HCT116 (cell line): ENCODE measurements at regions not wholly inside any gene's neighbourhood (a gene's known extent, or its start where the extent isn't known, plus 50 kb on each side); places are given as distances from the start of the nearest gene placed in this dataset.

Source experiments
- ATAC-seq: fragments of 200-7000 bp; cut with Tn5 transposase; 2 replicates; pipeline ENCODE4 v1.9.1; 2020; ENCODE audit warnings: mild to moderate bottlenecking, moderate library complexity
- BruUV-seq: library from RNA; stranded (reverse); fragments of 400-500 nt; replicated peaks from 2 replicates; lab custom pipeline; 2021; lab: Mats Ljungman, UMichigan
- CTCF ChIA-PET: fragments of 300-600 bp; sonication (Branson Sonifier 250); formaldehyde crosslinking; loops from one replicate; lab custom pipeline; 2021; ENCODE audit warnings: antibody characterized with exemption; lab: Charles Lee
- POLR2A ChIA-PET: fragments of 300-600, 350-600 bp; sonication (Branson Sonifier 250); formaldehyde crosslinking; loops from one replicate; lab custom pipeline; 2021; ENCODE audit warnings: antibody characterized with exemption; lab: Charles Lee
- RAD21 ChIA-PET, 2 experiments: fragments of 300-600 bp; sonication (Branson Sonifier 250); formaldehyde crosslinking; loops; one replicate each; lab custom pipeline; 2023; ENCODE audit warnings: low total read pairs in 2 of 2; ENCODE audit not compliant: uncharacterized antibody in 2 of 2, unreplicated experiment in 2 of 2, low non-redundant PET in 1 of 2; lab: Charles Lee
- DNase-seq: peaks from one replicate; pipeline ENCODE4 v3.0.0-alpha.2; 2010; ENCODE audit warnings: low read depth, low spot score
- H2AFZ ChIP-seq: fragments of 200-600 bp; shearing (Covaris generic), sonication (generic); 2 replicates; pipeline ENCODE4 v1.6.1; 2017; ENCODE audit warnings: low read depth, mixed run types, mixed read lengths, antibody characterized with exemption, low read length; ENCODE audit not compliant: poor library complexity, severe bottlenecking
- H3K27ac ChIP-seq: 2 replicates; pipeline ENCODE4 v1.5.1; 2012; ENCODE audit warnings: low read depth, low read length
- H3K27me3 ChIP-seq: fragments of 200-600 bp; sonication (generic); 2 replicates; pipeline ENCODE4 v1.6.1; 2016; ENCODE audit warnings: mixed run types, low read length, mixed read lengths; ENCODE audit not compliant: insufficient read depth
- H3K36me3 ChIP-seq, 2 experiments: fragments of 200-500 bp in 1 of 2; fragments of 200-600 bp in 1 of 2; sonication (Bioruptor generic) in 1 of 2; sonication (generic) in 1 of 2; 2 replicates each; pipeline versions ENCODE4 v1.5.1 to v1.6.1; 2014 to 2016; ENCODE audit warnings: low read length in 2 of 2, inconsistent platforms in 1 of 2, mixed read lengths in 1 of 2, mixed run types in 1 of 2; ENCODE audit not compliant: insufficient read depth in 2 of 2, control insufficient read depth in 1 of 2
- H3K4me1 ChIP-seq, 2 experiments: fragments of 200-600 bp in 1 of 2; sonication (generic) in 1 of 2; 2 replicates each; pipeline versions ENCODE4 v1.5.1 to v1.6.1; 2012 to 2017; ENCODE audit warnings: low read length in 2 of 2, inconsistent platforms in 1 of 2, mild to moderate bottlenecking in 1 of 2, mixed read lengths in 1 of 2, mixed run types in 1 of 2, moderate library complexity in 1 of 2; ENCODE audit not compliant: insufficient read depth in 2 of 2, control insufficient read depth in 1 of 2
- H3K4me2 ChIP-seq: fragments of 200-600 bp; sonication (generic); 2 replicates; pipeline ENCODE4 v1.6.1; 2017; ENCODE audit warnings: mixed run types, low read length, mixed read lengths
- H3K4me3 ChIP-seq, 2 experiments: fragments of 200-600 bp in 1 of 2; sonication (generic) in 1 of 2; replicated peaks in 1 of 2; 2 replicates each; pipeline ENCODE4 v1.5.1; 2011 to 2016; ENCODE audit warnings: low read length in 2 of 2, control low read depth in 1 of 2, low read depth in 1 of 2, mild to moderate bottlenecking in 1 of 2, mixed read lengths in 1 of 2, mixed run types in 1 of 2
- H3K79me2 ChIP-seq: fragments of 200-600 bp; sonication (generic); 2 replicates; pipeline ENCODE4 v1.6.1; 2017; ENCODE audit warnings: mild to moderate bottlenecking, mixed run types, low read length, moderate library complexity, mixed read lengths; ENCODE audit not compliant: insufficient read depth
- H3K9ac ChIP-seq: fragments of 200-600 bp; sonication (generic); 2 replicates; pipeline ENCODE4 v1.6.1; 2016; ENCODE audit warnings: low read length, mixed read lengths
- H3K9me2 ChIP-seq: fragments of 200-600 bp; sonication (generic), shearing (Covaris generic); 2 replicates; pipeline ENCODE4 v1.6.1; 2017; ENCODE audit warnings: mixed run types, mild to moderate bottlenecking, moderate library complexity; ENCODE audit not compliant: insufficient read depth
- H3K9me3 ChIP-seq, 2 experiments: fragments of 200-500 bp in 1 of 2; fragments of 200-600 bp in 1 of 2; sonication (Bioruptor generic) in 1 of 2; sonication (generic) in 1 of 2; 2 replicates each; pipeline ENCODE4 v1.6.1; 2014 to 2017; ENCODE audit warnings: low read length in 2 of 2, mixed read lengths in 2 of 2, inconsistent platforms in 1 of 2, low read depth in 1 of 2, mild to moderate bottlenecking in 1 of 2, mixed run types in 1 of 2, moderate library complexity in 1 of 2; ENCODE audit not compliant: control insufficient read depth in 1 of 2, insufficient read depth in 1 of 2
- H4K20me1 ChIP-seq: fragments of 200-600 bp; sonication (generic), shearing (Covaris generic); 2 replicates; pipeline ENCODE4 v1.6.1; 2017; ENCODE audit warnings: mixed run types, mild to moderate bottlenecking, moderate library complexity; ENCODE audit not compliant: insufficient read depth
- ATF3 ChIP-seq: IDR thresholded peaks from 2 replicates; pipeline ENCODE4 v1.6.1; 2012
- CBX3 ChIP-seq: IDR thresholded peaks from 2 replicates; pipeline ENCODE4 v1.6.1; 2012; ENCODE audit warnings: low read depth
- CEBPB ChIP-seq: IDR thresholded peaks from 2 replicates; pipeline ENCODE4 v1.6.1; 2012; ENCODE audit warnings: low read depth
- CTCF ChIP-seq, 3 experiments: fragments of 200-600 bp in 1 of 3; sonication (generic) in 1 of 3; IDR thresholded peaks in 2 of 3; conservative IDR thresholded peaks in 1 of 3; 2 replicates each; pipeline ENCODE4 v1.5.1; 2012 to 2017; ENCODE audit warnings: low read depth in 2 of 3, low read length in 2 of 3, antibody characterized with exemption in 1 of 3, borderline replicate concordance in 1 of 3, control low read depth in 1 of 3, mild to moderate bottlenecking in 1 of 3, mixed read lengths in 1 of 3, mixed run types in 1 of 3, moderate library complexity in 1 of 3; ENCODE audit not compliant: insufficient read depth in 1 of 3
- EGR1 ChIP-seq: IDR thresholded peaks from 2 replicates; pipeline ENCODE4 v1.6.1; 2012; ENCODE audit warnings: low read depth
- EZH2 ChIP-seq: fragments of 200-600 bp; sonication (generic); IDR thresholded peaks from 2 replicates; pipeline ENCODE4 v1.6.1; 2017; ENCODE audit warnings: antibody characterized with exemption, mixed run types
- FOSL1 ChIP-seq: IDR thresholded peaks from 2 replicates; pipeline ENCODE4 v1.6.1; 2012; ENCODE audit warnings: low read depth
- JUND ChIP-seq: IDR thresholded peaks from 2 replicates; pipeline ENCODE4 v1.6.1; 2012
- POLR2A ChIP-seq: IDR thresholded peaks from 2 replicates; pipeline ENCODE4 v1.7.0; 2011; ENCODE audit warnings: borderline replicate concordance; ENCODE audit not compliant: insufficient read depth, insufficient read length; ENCODE audit errors: extremely low read depth
- POLR2AphosphoS5 ChIP-seq: IDR thresholded peaks from 2 replicates; pipeline ENCODE4 v1.6.1; 2011; ENCODE audit warnings: mild to moderate bottlenecking, low read depth, low read length, moderate library complexity
- RAD21 ChIP-seq: IDR thresholded peaks from 2 replicates; pipeline ENCODE4 v1.6.1; 2012; ENCODE audit warnings: low read depth, mild to moderate bottlenecking
- SIN3A ChIP-seq: IDR thresholded peaks from 2 replicates; pipeline ENCODE4 v1.6.1; 2012; ENCODE audit warnings: low read depth
- SP1 ChIP-seq: IDR thresholded peaks from 2 replicates; pipeline ENCODE4 v1.6.1; 2012; ENCODE audit warnings: low read depth
- SRF ChIP-seq: IDR thresholded peaks from 2 replicates; pipeline ENCODE4 v1.6.1; 2012; ENCODE audit warnings: low read depth
- TCF7L2 ChIP-seq: IDR thresholded peaks from 2 replicates; pipeline ENCODE4 v1.7.0; 2011; ENCODE audit warnings: borderline replicate concordance, inconsistent platforms; ENCODE audit not compliant: insufficient read depth, insufficient read length; ENCODE audit errors: extremely low read depth
- YY1 ChIP-seq: IDR thresholded peaks from 2 replicates; pipeline ENCODE4 v1.6.1; 2011; ENCODE audit warnings: low read length, low read depth, moderate library complexity, mild to moderate bottlenecking; ENCODE audit not compliant: insufficient replicate concordance; ENCODE audit errors: extremely low read depth
- ZFX ChIP-seq: fragments of 450-650 bp; IDR thresholded peaks from 2 replicates; pipeline ENCODE4 v1.6.1; 2017
- ZNF274 ChIP-seq: fragments of 200-500 bp; sonication (Bioruptor generic); IDR thresholded peaks from 2 replicates; pipeline ENCODE4 v1.6.1; 2014; ENCODE audit warnings: mild to moderate bottlenecking, low read depth, low read length, inconsistent platforms
- intact Hi-C: fragments of 100-400 bp; cut with micrococcal nuclease; formaldehyde crosslinking; loops from 2 replicates; pipeline ENCODE4 v1.10.0; 2022

- Histone ChIP-seq H3K36me3 (no peaks in the 10 kb centered on the region), H3K9ac (no peak overlapping the region), H3K79me2 (no peaks in the 10 kb centered on the region), H3K4me3 (no peak overlapping the region), H3K9me3 (no peaks in the 10 kb centered on the region), H3K27me3 (peaks cover 17% of the 10 kb centered on the region; the same call in 1 of the 2 replicates), H4K20me1 (no peaks in the 10 kb centered on the region), H3K9me2 (no peaks in the 10 kb centered on the region), H3K4me1 (no peaks in the 10 kb centered on the region), H2AFZ (no peak overlapping the region), H3K4me2 (no peak overlapping the region), H3K27ac (no peak overlapping the region)
- BruUV-seq = no TSS peak
- no peak for TF ChIP-seq ZNF274
- no peak for TF ChIP-seq SP1
- no peak for TF ChIP-seq CEBPB
- TF ChIP-seq ATF3 = no peak
- no peak for TF ChIP-seq FOSL1
- TF ChIP-seq POLR2AphosphoS5 = no peak
- no peak for TF ChIP-seq TCF7L2
- no peak for TF ChIP-seq SRF
- no peak for TF ChIP-seq ZFX
- TF ChIP-seq EGR1 = no peak
- TF ChIP-seq EZH2 = no peak
- no peak for TF ChIP-seq YY1
- ChIA-PET CTCF (no interaction called here), POLR2A (no interaction called here), RAD21 (no interaction called here)
- ATAC-seq (no peak), DNase-seq (no peak)
- intact Hi-C loops = no loop called here
Observed at GRCh38 chr6:159510141-159510540, 182.9 kb downstream of the SOD2 start.

GRCh38 chr6:159508931-159509330 lies 184.1 kb downstream of the SOD2 start:
- Histone ChIP-seq H3K4me3 (no peak overlapping the region), H4K20me1 (no peaks in the 10 kb centered on the region), H3K9me3 (no peaks in the 10 kb centered on the region), H3K36me3 (no peaks in the 10 kb centered on the region), H3K27ac (no peak overlapping the region), H3K9ac (no peak overlapping the region), H2AFZ (no peak overlapping the region), H3K4me2 (no peak overlapping the region), H3K4me1 (no peaks in the 10 kb centered on the region), H3K9me2 (no peaks in the 10 kb centered on the region), H3K27me3 (peaks cover 10% of the 10 kb centered on the region; the same call in 1 of the 2 replicates), H3K79me2 (no peaks in the 10 kb centered on the region)
- ChIA-PET RAD21 (no interaction called here), CTCF (no interaction called here), POLR2A (no interaction called here)
- intact Hi-C loops = no loop called here
- ATAC-seq = no peak
- DNase-seq = no peak
- no TSS peak for BruUV-seq
- TF ChIP-seq RAD21 (no peak), SP1 (no peak), POLR2A (no peak), EGR1 (no peak), ATF3 (no peak), CBX3 (no peak), YY1 (no peak), FOSL1 (no peak), TCF7L2 (no peak), ZNF274 (no peak), EZH2 (no peak), ZFX (no peak), SIN3A (no peak), POLR2AphosphoS5 (no peak), CTCF (IDR thresholded peaks at IDR 0.05 in 2 of 3, conservative IDR thresholded peaks at IDR 0.05 in 1 of 3; ENCODE audit: borderline replicate concordance in 1 of 3, insufficient read depth in 1 of 3, low read depth in 2 of 3, low read length in 2 of 3) (no peak), SRF (no peak), JUND (no peak)
